ENCODE measurements at regions not wholly inside any gene's neighbourhood (a gene's known extent, or its start where the extent isn't known, plus 50 kb on each side); places are given as distances from the start of the nearest gene placed in this dataset.

GRCh38 chr3:95350049-95350448, 1287.2 kb downstream of the NSUN3 start:
- H3K27me3 ChIP-seq (ENCODE audit: insufficient read depth, low read length), result no peaks in the 10 kb centered on the region
- TF ChIP-seq EZH2 (IDR thresholded peaks at IDR 0.05; ENCODE audit: insufficient read depth, low read length) (no peak), CTCF (IDR thresholded peaks at IDR 0.05; ENCODE audit: insufficient read depth, low read depth, low read length) (no peak)
- H2AFZ ChIP-seq (ENCODE audit: low read depth, low read length), result no peak overlapping the region
- Mint-ChIP-seq H3K36me3 (ENCODE audit: low read depth, unreplicated experiment) (no peaks in the 10 kb centered on the region), H3K27me3 (ENCODE audit: low read depth, unreplicated experiment) (no peaks in the 10 kb centered on the region), H3K4me3 (ENCODE audit: unreplicated experiment) (no peak overlapping the region), H3K4me1 (ENCODE audit: low read depth, unreplicated experiment) (peaks cover 3% of the 10 kb centered on the region), H3K27ac (ENCODE audit: unreplicated experiment) (peak overlapping the region; percentile 8), H3K9me3 (ENCODE audit: unreplicated experiment) (peaks cover 2% of the 10 kb centered on the region)
- DNase-seq (ENCODE audit: low read depth) (no peak), FAIRE-seq (no peak)
- no peak overlapping the region for H3K4me2 ChIP-seq (ENCODE audit: low read length)
- H3K27ac ChIP-seq (ENCODE audit: low read depth, low read length), result no peak overlapping the region
- no peaks in the 10 kb centered on the region for H3K4me1 ChIP-seq (ENCODE audit: insufficient read depth, low read length)
- H3K36me3 ChIP-seq (ENCODE audit: insufficient read depth, low read length), result no peaks in the 10 kb centered on the region
- no peak overlapping the region for H3K4me3 ChIP-seq (ENCODE audit: insufficient read depth, low read depth, low read length)
- H3K9ac ChIP-seq (ENCODE audit: low read length), result no peak overlapping the region
- no peaks in the 10 kb centered on the region for H4K20me1 ChIP-seq (ENCODE audit: insufficient read depth, low read length)
- no peaks in the 10 kb centered on the region for H3K79me2 ChIP-seq (ENCODE audit: insufficient read depth, low read length)
- no peaks in the 10 kb centered on the region for H3K9me3 ChIP-seq (ENCODE audit: insufficient read depth, low read depth, low read length)

GRCh38 chr3:95351158-95351557, 1288.3 kb downstream of the NSUN3 start:
- Histone ChIP-seq H3K79me2 (ENCODE audit: insufficient read depth, low read length) (no peaks in the 10 kb centered on the region), H3K4me3 (ENCODE audit: insufficient read depth, low read depth, low read length) (no peak overlapping the region), H3K27ac (ENCODE audit: low read depth, low read length) (no peak overlapping the region), H3K27me3 (ENCODE audit: insufficient read depth, low read length) (no peaks in the 10 kb centered on the region), H4K20me1 (ENCODE audit: insufficient read depth, low read length) (no peaks in the 10 kb centered on the region), H2AFZ (ENCODE audit: low read depth, low read length) (no peak overlapping the region), H3K9ac (ENCODE audit: low read length) (no peak overlapping the region), H3K36me3 (ENCODE audit: insufficient read depth, low read length) (no peaks in the 10 kb centered on the region), H3K9me3 (ENCODE audit: insufficient read depth, low read depth, low read length) (no peaks in the 10 kb centered on the region), H3K4me2 (ENCODE audit: low read length) (no peak overlapping the region), H3K4me1 (ENCODE audit: insufficient read depth, low read length) (no peaks in the 10 kb centered on the region)
- DNase-seq (ENCODE audit: low read depth) (no peak), FAIRE-seq (no peak)
- TF ChIP-seq EZH2 (IDR thresholded peaks at IDR 0.05; ENCODE audit: insufficient read depth, low read length), result no peak
- no peak for TF ChIP-seq CTCF (IDR thresholded peaks at IDR 0.05; ENCODE audit: insufficient read depth, low read depth, low read length)
- Mint-ChIP-seq H3K4me3 (ENCODE audit: unreplicated experiment) (no peak overlapping the region), H3K27me3 (ENCODE audit: low read depth, unreplicated experiment) (no peaks in the 10 kb centered on the region), H3K9me3 (ENCODE audit: unreplicated experiment) (peaks cover 2% of the 10 kb centered on the region), H3K27ac (ENCODE audit: unreplicated experiment) (no peak overlapping the region), H3K36me3 (ENCODE audit: low read depth, unreplicated experiment) (no peaks in the 10 kb centered on the region), H3K4me1 (ENCODE audit: low read depth, unreplicated experiment) (peaks cover 3% of the 10 kb centered on the region)

- H3K4me1 Mint-ChIP-seq (ENCODE audit: low read depth, unreplicated experiment), result peaks cover 3% of the 10 kb centered on the region
Observed at GRCh38 chr3:95352471-95352870, 1289.6 kb downstream of the NSUN3 start.

More at GRCh38 chr3:95352471-95352870, 1289.6 kb downstream of the NSUN3 start:
- no peaks in the 10 kb centered on the region for H3K36me3 Mint-ChIP-seq (ENCODE audit: low read depth, unreplicated experiment)
- Histone ChIP-seq H3K4me1 (ENCODE audit: insufficient read depth, low read length) (no peaks in the 10 kb centered on the region), H3K27me3 (ENCODE audit: insufficient read depth, low read length) (no peaks in the 10 kb centered on the region), H3K9me3 (ENCODE audit: insufficient read depth, low read depth, low read length) (no peaks in the 10 kb centered on the region), H3K36me3 (ENCODE audit: insufficient read depth, low read length) (no peaks in the 10 kb centered on the region), H3K4me2 (ENCODE audit: low read length) (no peak overlapping the region), H3K4me3 (ENCODE audit: insufficient read depth, low read depth, low read length) (no peak overlapping the region), H4K20me1 (ENCODE audit: insufficient read depth, low read length) (no peaks in the 10 kb centered on the region), H2AFZ (ENCODE audit: low read depth, low read length) (no peak overlapping the region), H3K27ac (ENCODE audit: low read depth, low read length) (no peak overlapping the region), H3K79me2 (ENCODE audit: insufficient read depth, low read length) (no peaks in the 10 kb centered on the region), H3K9ac (ENCODE audit: low read length) (no peak overlapping the region)
- no peak overlapping the region for H3K27ac Mint-ChIP-seq (ENCODE audit: unreplicated experiment)
- FAIRE-seq (no peak), DNase-seq (ENCODE audit: low read depth) (peak; percentile 12)
- H3K27me3 Mint-ChIP-seq (ENCODE audit: low read depth, unreplicated experiment), result no peaks in the 10 kb centered on the region
- TF ChIP-seq EZH2 (IDR thresholded peaks at IDR 0.05; ENCODE audit: insufficient read depth, low read length), result no peak
- TF ChIP-seq CTCF (IDR thresholded peaks at IDR 0.05; ENCODE audit: insufficient read depth, low read depth, low read length), result no peak
- H3K9me3 Mint-ChIP-seq (ENCODE audit: unreplicated experiment), result peaks cover 2% of the 10 kb centered on the region
- no peak overlapping the region for H3K4me3 Mint-ChIP-seq (ENCODE audit: unreplicated experiment)

All from astrocyte (in vitro differentiated cells and primary cell).